Fibroblast of mammary gland (primary cell): ENCODE measurements at regions not wholly inside any gene's neighbourhood (a gene's known extent, or its start where the extent isn't known, plus 50 kb on each side); places are given as distances from the start of the nearest gene placed in this dataset.

Experiments used
- DNase-seq: peaks from one replicate; pipeline ENCODE4 v3.0.0-alpha.2; 2010; ENCODE audit warnings: low read depth
- H3K4me3 ChIP-seq: 2 replicates; pipeline ENCODE4 v1.5.1; 2011; ENCODE audit warnings: low read depth, mild to moderate bottlenecking, low read length, moderate library complexity; ENCODE audit not compliant: control insufficient read depth
- CTCF ChIP-seq: conservative IDR thresholded peaks from 2 replicates; pipeline ENCODE4 v1.5.1; 2011; ENCODE audit warnings: low read depth, low read length, inconsistent platforms; ENCODE audit not compliant: control insufficient read depth, insufficient read depth

GRCh38 chr12:114895081-114895480 is 211.1 kb upstream of the TBX3 start:
- H3K4me3 ChIP-seq: no peak overlapping the region
- DNase-seq: no peak
- TF ChIP-seq CTCF: no peak

GRCh38 chr12:114894076-114894475 is 210.1 kb upstream of the TBX3 start:
- DNase-seq: no peak
- H3K4me3 ChIP-seq: no peak overlapping the region
- no peak for TF ChIP-seq CTCF

GRCh38 chr12:114888928-114889584 is 205.1 kb upstream of the TBX3 start:
- no peak for TF ChIP-seq CTCF
- DNase-seq: no peak
- no peak overlapping the region for H3K4me3 ChIP-seq

GRCh38 chr12:114888448-114888847 is 204.5 kb upstream of the TBX3 start:
- peak; percentile 73 for DNase-seq
- no peak for TF ChIP-seq CTCF
- H3K4me3 ChIP-seq: no peak overlapping the region

GRCh38 chr12:114885501-114885900 is 201.5 kb upstream of the TBX3 start:
- no peak for DNase-seq
- H3K4me3 ChIP-seq: no peak overlapping the region
- no peak for TF ChIP-seq CTCF

- H3K4me3 ChIP-seq: no peak overlapping the region
- DNase-seq: no peak
- TF ChIP-seq CTCF: no peak
Measured at GRCh38 chr12:114884575-114884974, 200.6 kb upstream of the TBX3 start.

- H3K4me3 ChIP-seq: no peak overlapping the region
- TF ChIP-seq CTCF: no peak
- no peak for DNase-seq
Measured at GRCh38 chr12:114882083-114882482, 198.1 kb upstream of the TBX3 start.
